Fibroblast of villous mesenchyme (primary cell): ENCODE measurements at regions not wholly inside any gene's neighbourhood (a gene's known extent, or its start where the extent isn't known, plus 50 kb on each side); places are given as distances from the start of the nearest gene placed in this dataset.

ENCODE experiments used
- DNase-seq: peaks from one replicate; pipeline ENCODE4 v3.0.0-alpha.2; 2010; ENCODE audit warnings: low read depth
- H3K4me3 ChIP-seq: 2 replicates; pipeline ENCODE4 v1.5.1; 2011; ENCODE audit warnings: low read depth, mild to moderate bottlenecking, low read length
- CTCF ChIP-seq: IDR thresholded peaks from 2 replicates; pipeline ENCODE4 v1.5.1; 2012; ENCODE audit warnings: low read depth, mild to moderate bottlenecking, low read length; ENCODE audit not compliant: insufficient read depth

GRCh38 chr15:62850791-62851291 lies 191.7 kb upstream of the TPM1 start:
- H3K4me3 ChIP-seq: no peak overlapping the region
- DNase-seq: peak; percentile 21
- no peak for TF ChIP-seq CTCF

GRCh38 chr15:62853114-62853840 lies 189.3 kb upstream of the TPM1 start:
- DNase-seq: no peak

DNA sequence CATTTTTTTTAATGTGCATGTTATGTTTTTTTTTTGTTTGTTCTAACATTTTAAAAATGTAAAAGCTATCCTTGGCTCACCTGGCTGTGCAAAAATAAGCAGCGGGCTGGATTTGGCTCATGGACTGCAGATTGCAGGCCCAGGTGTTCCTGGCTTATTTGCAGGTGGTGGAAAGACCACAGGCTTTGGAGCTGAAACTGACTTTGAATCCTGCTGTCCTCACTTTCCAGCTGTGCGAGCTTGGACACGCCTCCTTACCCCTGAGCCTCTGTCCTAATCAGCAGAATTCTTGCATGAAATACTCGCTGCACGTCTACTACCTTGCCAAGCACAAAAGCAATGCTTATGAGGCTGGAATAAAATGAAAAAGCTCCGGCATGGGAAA lies 188.7 kb upstream of the TPM1 start:
- no peak for DNase-seq
- TF ChIP-seq CTCF: no peak
- H3K4me3 ChIP-seq: no peak overlapping the region

More at GRCh38 chr15:62853114-62853840, 189.3 kb upstream of the TPM1 start:
- no peak for TF ChIP-seq CTCF
- no peak overlapping the region for H3K4me3 ChIP-seq

GRCh38 chr15:62854420-62855084 lies 188.0 kb upstream of the TPM1 start:
- TF ChIP-seq CTCF: no peak
- H3K4me3 ChIP-seq: no peak overlapping the region
- no peak for DNase-seq

- no peak for TF ChIP-seq CTCF
- H3K4me3 ChIP-seq: no peak overlapping the region
- no peak for DNase-seq
Observed at GRCh38 chr15:62855085-62855476, 187.5 kb upstream of the TPM1 start.

- DNase-seq: no peak
- no peak for TF ChIP-seq CTCF
- no peak overlapping the region for H3K4me3 ChIP-seq
Observed at GRCh38 chr15:62856466-62857246, 185.9 kb upstream of the TPM1 start.
